PFSK-1 (cell line): ENCODE measurements at regions not wholly inside any gene's neighbourhood (a gene's known extent, or its start where the extent isn't known, plus 50 kb on each side); places are given as distances from the start of the nearest gene placed in this dataset.

ENCODE experiments used
- FOXP2 ChIP-seq: optimal IDR thresholded peaks from 2 replicates; pipeline ENCODE3; 2011; ENCODE audit warnings: borderline replicate concordance, control low read depth, inconsistent platforms; ENCODE audit not compliant: insufficient read depth; ENCODE audit errors: extremely low read length, extremely low read depth
- POLR2AphosphoS5 ChIP-seq: IDR thresholded peaks from 2 replicates; pipeline ENCODE4 v1.6.1; 2012; ENCODE audit warnings: low read depth, mild to moderate bottlenecking, control low read depth, low read length, moderate library complexity
- SIN3A ChIP-seq: IDR thresholded peaks from 2 replicates; pipeline ENCODE4 v1.6.1; 2012; ENCODE audit warnings: mild to moderate bottlenecking, low read length, moderate library complexity, borderline replicate concordance; ENCODE audit not compliant: insufficient read depth
- TAF1 ChIP-seq: IDR thresholded peaks from 2 replicates; pipeline ENCODE4 v1.6.1; 2012; ENCODE audit warnings: low read length, control low read depth, borderline replicate concordance; ENCODE audit not compliant: insufficient read depth
- TF ChIP-seq, protein P1 (sequence below), 2 experiments: IDR thresholded peaks; 2 replicates each; pipeline versions ENCODE4 v1.6.1 to v1.8.0; 2011 to 2012; ENCODE audit warnings: low read depth in 2 of 2, low read length in 2 of 2, control low read depth in 1 of 2, inconsistent platforms in 1 of 2, mild to moderate bottlenecking in 1 of 2, moderate library complexity in 1 of 2; ENCODE audit not compliant: insufficient read depth in 1 of 2

GRCh38 chr14:97218691-97219430 lies 421.7 kb downstream of the VRK1 start:
- TF ChIP-seq TAF1 (no peak), SIN3A (no peak), POLR2AphosphoS5 (no peak), FOXP2 (no peak)
- TF ChIP-seq, protein P1, sequence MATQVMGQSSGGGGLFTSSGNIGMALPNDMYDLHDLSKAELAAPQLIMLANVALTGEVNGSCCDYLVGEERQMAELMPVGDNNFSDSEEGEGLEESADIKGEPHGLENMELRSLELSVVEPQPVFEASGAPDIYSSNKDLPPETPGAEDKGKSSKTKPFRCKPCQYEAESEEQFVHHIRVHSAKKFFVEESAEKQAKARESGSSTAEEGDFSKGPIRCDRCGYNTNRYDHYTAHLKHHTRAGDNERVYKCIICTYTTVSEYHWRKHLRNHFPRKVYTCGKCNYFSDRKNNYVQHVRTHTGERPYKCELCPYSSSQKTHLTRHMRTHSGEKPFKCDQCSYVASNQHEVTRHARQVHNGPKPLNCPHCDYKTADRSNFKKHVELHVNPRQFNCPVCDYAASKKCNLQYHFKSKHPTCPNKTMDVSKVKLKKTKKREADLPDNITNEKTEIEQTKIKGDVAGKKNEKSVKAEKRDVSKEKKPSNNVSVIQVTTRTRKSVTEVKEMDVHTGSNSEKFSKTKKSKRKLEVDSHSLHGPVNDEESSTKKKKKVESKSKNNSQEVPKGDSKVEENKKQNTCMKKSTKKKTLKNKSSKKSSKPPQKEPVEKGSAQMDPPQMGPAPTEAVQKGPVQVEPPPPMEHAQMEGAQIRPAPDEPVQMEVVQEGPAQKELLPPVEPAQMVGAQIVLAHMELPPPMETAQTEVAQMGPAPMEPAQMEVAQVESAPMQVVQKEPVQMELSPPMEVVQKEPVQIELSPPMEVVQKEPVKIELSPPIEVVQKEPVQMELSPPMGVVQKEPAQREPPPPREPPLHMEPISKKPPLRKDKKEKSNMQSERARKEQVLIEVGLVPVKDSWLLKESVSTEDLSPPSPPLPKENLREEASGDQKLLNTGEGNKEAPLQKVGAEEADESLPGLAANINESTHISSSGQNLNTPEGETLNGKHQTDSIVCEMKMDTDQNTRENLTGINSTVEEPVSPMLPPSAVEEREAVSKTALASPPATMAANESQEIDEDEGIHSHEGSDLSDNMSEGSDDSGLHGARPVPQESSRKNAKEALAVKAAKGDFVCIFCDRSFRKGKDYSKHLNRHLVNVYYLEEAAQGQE (IDR thresholded peaks at IDR 0.05; ENCODE audit: insufficient read depth in 1 of 2, low read depth in 2 of 2, low read length in 2 of 2) = no peak

- TF ChIP-seq, protein P1 (IDR thresholded peaks at IDR 0.05; ENCODE audit: insufficient read depth in 1 of 2, low read depth in 2 of 2, low read length in 2 of 2) = no peak
- TF ChIP-seq FOXP2 (no peak), SIN3A (no peak), TAF1 (no peak), POLR2AphosphoS5 (no peak)
Observed at GRCh38 chr14:97219431-97220017, 422.3 kb downstream of the VRK1 start.

DNA sequence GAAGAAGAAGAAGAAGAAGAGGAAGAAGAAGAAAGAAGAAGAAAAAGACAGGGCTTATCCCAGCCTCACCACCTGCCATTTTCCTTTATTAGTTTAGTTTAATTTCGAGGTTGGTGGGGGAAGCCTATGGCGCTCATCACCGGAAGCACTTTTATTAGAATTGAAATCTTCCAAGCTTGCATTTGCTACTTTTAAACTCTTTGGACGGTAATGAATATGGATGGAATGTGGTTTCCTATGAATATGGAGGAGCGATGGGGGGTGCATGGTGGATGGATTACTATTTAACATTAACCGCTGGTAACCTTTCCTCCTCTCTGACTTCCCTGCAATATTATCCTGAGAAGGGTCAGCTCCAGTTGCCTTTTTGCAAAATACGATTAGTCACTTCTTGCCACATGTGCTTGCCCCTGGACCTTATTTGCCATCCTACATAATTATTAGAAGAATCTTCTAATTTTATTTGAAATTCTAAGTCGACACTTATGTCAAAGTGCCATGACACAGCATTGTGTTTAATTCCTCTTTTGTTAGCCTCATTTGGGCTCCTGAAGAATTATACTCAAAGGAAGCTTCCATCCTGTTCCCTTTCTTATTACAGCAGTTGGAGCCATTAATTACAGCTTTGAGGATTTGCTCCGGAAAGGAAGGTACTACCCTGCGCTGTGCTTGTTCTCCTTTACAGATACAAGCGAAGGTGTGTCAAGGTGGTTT lies 424.5 kb downstream of the VRK1 start:
- TF ChIP-seq TAF1 (no peak), POLR2AphosphoS5 (no peak), FOXP2 (no peak), SIN3A (no peak)
- TF ChIP-seq, protein P1 (IDR thresholded peaks at IDR 0.05; ENCODE audit: insufficient read depth in 1 of 2, low read depth in 2 of 2, low read length in 2 of 2) = no peak

GRCh38 chr14:97224016-97224415 lies 426.8 kb downstream of the VRK1 start:
- no peak for TF ChIP-seq TAF1
- TF ChIP-seq, protein P1 (IDR thresholded peaks at IDR 0.05; ENCODE audit: insufficient read depth in 1 of 2, low read depth in 2 of 2, low read length in 2 of 2) = no peak
- TF ChIP-seq POLR2AphosphoS5 = no peak
- TF ChIP-seq SIN3A = no peak
